HG02938 (cell line): ENCODE measurements at regions not wholly inside any gene's neighbourhood (a gene's known extent, or its start where the extent isn't known, plus 50 kb on each side); places are given as distances from the start of the nearest gene placed in this dataset.
"Not testable (repeated sequence)": the region's sequence is repeated elsewhere in the genome, so short reads cannot be mapped to it uniquely, and the experiment has no call there.

Source experiments
- ATAC-seq: cut with Tn5 transposase; IDR thresholded peaks from one replicate; pipeline ENCODE4 v1.9.1; 2021; ENCODE audit warnings: mild to moderate bottlenecking, moderate library complexity; ENCODE audit not compliant: unreplicated experiment

GRCh38 chr4:189785257-189785656 lies 155.4 kb upstream of the FRG1 start:
- ATAC-seq, result no peak

GRCh38 chr4:189786447-189786846 lies 154.2 kb upstream of the FRG1 start:
- no peak for ATAC-seq

DNA sequence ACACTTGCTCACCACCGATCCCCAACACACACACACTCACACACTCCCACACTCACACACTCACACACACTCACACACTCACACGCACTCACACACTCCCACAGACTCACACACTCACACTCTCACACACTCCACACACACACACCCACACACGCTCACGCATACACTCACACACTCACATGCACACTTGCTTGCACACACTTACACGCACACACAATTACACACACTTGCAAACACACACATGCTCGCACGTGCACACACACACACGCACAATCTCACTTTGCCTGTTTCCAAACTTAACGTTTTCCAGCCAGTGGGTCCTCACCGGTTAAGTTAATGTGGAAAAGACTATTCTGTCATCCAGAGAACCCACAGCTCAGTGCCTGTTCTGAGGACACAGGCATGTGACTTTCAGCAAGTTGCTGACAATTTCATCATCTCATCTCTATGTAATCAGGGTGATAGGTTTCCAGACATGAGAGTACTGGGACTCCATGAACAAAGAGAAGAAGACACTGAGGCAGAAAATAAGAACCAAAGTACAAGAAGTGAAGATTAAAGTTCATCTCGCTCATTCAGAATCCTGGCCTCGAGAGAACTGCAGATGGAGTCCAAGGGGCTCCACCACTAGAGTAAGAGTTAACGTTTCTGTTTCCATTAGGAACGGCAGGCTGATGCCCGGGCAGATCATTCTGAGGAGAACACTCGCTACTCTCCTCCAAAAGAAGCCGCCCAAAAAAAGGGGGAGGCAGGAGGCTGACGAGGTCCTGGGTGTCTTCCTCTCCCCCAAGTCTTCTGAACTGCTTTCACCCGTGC lies 153.2 kb upstream of the FRG1 start:
- ATAC-seq, result no peak

GRCh38 chr4:189792924-189793618 lies 147.6 kb upstream of the FRG1 start:
- ATAC-seq, result peak; percentile 83

DNA sequence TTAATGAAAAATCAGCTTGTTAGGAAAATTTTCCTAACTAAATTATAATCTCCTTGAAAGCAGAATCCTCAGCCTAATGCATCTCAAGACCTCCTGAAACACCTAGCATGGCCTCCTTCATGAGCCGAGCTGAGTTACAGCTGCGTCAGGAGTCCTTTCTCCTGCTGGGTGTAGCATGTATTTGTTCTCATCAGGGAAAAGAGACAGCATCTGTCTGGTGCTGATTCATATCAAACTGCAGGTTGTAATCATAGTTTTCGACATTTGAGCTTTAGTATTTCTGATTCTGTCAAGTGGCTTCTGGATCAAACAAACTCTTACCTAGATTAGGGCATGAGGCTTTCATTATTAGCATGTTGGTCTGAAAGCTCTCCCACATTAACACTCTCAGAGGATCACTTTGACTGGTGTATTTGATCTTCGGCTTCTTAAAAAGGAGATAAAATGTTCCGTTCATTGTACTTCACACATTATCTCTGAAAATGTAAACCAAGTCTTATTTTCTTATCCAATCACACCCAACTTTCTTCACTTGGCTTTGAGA lies 140.1 kb upstream of the FRG1 start:
- no peak for ATAC-seq

- no peak for ATAC-seq
Observed at GRCh38 chr4:189802884-189803283, 137.8 kb upstream of the FRG1 start.

DNA sequence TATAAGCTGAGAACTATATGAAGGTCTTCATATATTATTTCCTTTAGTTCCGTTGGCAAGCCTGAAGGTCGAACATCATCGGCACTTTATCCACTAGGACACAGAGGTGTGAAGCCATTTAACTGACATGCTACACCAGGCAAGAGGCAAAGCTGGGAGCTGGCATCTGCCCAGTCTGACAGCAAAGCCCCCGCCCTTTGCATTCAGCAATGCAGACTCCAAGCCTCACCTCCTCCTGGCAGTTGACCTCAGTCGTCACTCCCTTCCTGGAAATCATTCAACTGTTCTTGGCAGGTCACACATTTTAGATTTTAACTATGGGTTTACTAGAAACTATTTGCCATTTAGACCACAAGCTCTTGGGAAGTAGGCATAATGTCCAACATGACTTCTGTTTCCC lies 135.8 kb upstream of the FRG1 start:
- ATAC-seq, result no peak

- ATAC-seq, result no peak
Observed at GRCh38 chr4:189806506-189806905, 134.2 kb upstream of the FRG1 start.

DNA sequence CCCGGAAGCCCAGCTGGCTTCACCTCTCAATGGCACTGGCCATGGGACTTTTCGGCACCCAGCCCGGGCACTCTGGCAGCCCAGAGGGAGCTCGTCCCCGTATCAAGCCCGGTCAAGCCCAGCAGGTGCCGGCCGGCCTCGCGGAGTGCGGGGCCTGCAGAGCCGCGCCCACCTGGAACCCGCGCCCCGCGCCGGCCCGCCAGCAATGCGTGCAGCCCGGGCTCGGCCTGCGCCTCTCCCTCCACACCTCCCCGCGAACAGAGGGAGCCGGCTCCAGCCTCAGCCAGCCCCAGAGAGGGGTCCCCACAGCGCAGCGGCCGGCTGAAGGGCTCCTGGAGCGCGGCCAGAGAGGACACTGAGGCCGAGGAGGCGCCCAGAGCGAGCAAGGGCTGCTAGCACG lies 133.6 kb upstream of the FRG1 start:
- no peak for ATAC-seq

DNA sequence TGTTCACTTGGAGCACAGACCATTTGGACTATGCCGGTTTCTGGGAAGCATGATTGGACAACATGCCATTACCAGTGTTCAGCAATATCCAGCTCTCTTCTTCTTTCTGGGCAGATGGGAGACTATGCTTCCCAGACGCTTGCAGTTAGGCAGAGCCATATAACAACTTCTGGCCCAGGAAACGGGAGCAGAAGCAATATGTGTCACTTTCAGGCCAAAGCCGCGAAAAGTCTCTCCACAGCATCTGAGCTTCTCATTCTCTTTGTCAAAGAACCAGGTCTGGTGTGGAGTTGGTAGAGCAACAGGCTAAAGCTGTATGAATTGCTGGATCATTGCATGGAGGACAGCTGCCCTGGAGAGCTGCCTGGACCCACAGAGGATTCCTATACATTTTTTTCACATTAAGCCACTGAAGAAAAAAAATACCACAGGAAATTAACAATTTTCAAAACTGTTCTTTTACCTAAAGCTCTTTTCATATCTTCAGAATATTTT lies 131.4 kb upstream of the FRG1 start:
- ATAC-seq, result no peak

DNA sequence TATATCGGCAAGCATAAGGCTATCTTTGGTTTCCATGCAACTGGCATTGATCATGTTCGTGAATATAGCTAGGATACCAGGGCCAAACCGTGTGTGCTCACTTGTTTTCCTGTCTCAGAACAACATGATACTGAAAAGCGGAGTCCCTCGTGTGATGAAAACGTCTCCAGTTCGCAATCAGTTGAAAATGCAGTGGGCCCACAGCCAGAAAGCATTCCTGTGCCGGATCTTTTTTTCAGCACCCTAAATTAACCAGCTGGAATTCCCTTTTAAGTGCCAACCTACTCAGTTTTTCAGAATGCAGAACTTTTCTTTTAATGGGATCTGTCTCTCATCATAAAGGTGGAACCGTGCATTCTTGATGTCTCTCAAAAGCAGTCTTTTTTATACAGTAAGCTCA lies 130.8 kb upstream of the FRG1 start:
- ATAC-seq, result no peak

GRCh38 chr4:189810318-189811181 lies 130.1 kb upstream of the FRG1 start:
- ATAC-seq, result not testable (repeated sequence)

GRCh38 chr4:189815404-189816192 lies 125.1 kb upstream of the FRG1 start:
- ATAC-seq, result no peak

- no peak for ATAC-seq
Observed at GRCh38 chr4:189822326-189822725, 118.3 kb upstream of the FRG1 start.

DNA sequence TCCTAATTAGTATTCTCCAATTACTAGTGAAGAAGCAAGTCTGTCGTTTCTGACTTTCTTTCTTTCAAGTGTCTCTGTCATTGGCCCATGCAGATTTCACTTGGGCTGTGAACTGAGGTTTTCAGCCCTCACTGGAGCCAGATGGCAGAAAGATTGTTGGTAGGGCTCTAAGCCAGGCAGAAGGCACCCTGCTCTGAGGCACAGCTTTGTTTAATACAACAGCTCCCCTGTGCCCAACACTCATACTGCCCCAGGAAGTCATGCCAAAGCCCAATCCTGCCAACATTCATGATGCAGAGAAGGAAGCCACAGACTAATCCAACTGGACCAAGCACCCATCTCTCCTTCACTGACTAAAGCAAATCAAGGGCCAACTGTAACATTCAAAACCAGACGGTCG lies 117.1 kb upstream of the FRG1 start:
- no peak for ATAC-seq

GRCh38 chr4:189825466-189825865 lies 115.2 kb upstream of the FRG1 start:
- ATAC-seq, result no peak

DNA sequence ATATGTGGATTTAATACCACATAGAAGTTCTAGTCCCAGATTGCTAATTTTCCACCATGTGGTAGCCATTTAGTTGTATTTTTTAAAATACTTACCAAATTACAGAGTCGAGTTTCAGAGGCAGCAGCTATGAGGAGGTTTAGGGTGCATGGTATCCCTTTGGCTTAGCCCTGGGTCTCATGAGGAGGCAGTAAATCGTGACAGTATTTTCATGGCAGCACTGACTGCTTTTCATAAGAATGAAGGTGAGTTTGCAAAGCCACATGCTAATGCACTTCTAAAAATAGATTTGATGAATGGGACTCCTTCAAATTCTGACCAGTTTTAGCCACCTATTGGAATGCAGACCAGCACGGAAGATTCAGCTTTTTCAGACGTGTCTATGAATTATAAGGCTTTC lies 114.0 kb upstream of the FRG1 start:
- ATAC-seq, result no peak

GRCh38 chr4:189828081-189828697 lies 112.5 kb upstream of the FRG1 start:
- no peak for ATAC-seq

GRCh38 chr4:189832528-189832927 lies 108.1 kb upstream of the FRG1 start:
- ATAC-seq, result no peak

GRCh38 chr4:189834616-189835015 lies 106.1 kb upstream of the FRG1 start:
- no peak for ATAC-seq
